ENCODE measurements at regions not wholly inside any gene's neighbourhood (a gene's known extent, or its start where the extent isn't known, plus 50 kb on each side); places are given as distances from the start of the nearest gene placed in this dataset.
"Not testable (repeated sequence)": the region's sequence is repeated elsewhere in the genome, so short reads cannot be mapped to it uniquely, and the experiment has no call there.

DNA sequence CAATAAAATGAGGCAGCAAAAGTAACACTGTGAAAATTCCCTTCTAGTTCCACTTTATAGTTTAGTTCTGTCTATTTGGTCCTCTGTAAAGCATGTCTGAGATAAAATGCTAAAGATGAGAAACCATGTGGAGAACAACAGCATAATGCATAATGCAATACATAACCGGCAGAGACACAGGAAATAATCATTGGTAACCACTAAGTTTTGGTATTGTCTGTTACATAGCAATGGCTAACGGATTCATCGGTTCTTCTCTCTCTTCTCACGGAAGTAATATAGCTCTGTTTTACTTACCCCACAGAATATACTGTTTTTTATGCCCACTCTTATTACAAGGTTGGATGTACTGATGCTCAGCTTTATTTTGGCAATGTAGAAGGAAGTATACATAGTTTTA is 158.9 kb downstream of the FAM174A start:
- DNase-seq (ENCODE audit: low spot score) = no peak

- DNase-seq (ENCODE audit: low spot score) = no peak
Observed at GRCh38 chr5:100697970-100698369, 162.8 kb downstream of the FAM174A start.

GRCh38 chr5:100706776-100707175 is 171.6 kb downstream of the FAM174A start:
- no peak for DNase-seq (ENCODE audit: low spot score)

DNA sequence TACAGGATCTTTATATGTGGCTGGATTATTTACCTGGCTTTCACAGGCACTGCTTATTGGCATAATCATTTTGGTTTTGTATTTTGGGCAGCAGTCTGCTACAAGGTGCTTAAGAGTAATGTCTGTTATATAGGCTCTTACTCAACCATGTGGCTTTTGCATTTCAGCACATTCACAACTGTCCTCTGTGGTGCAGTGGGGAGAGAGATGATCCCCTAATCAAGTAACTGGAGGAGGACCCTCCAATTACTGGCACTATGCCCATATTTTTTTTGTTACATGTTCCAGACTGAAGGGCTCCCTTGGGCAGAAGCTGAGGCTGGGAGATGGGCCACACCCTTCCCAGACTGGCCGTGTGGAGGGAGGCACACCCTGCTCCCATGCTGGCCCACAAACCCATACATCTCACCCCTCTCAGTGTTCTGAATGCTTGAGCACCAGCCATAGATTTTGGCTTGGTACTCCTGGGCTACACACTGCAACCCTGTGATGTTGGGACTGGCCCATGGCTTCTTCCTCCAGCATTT is 173.5 kb downstream of the FAM174A start:
- DNase-seq (ENCODE audit: low spot score) = no peak

DNA sequence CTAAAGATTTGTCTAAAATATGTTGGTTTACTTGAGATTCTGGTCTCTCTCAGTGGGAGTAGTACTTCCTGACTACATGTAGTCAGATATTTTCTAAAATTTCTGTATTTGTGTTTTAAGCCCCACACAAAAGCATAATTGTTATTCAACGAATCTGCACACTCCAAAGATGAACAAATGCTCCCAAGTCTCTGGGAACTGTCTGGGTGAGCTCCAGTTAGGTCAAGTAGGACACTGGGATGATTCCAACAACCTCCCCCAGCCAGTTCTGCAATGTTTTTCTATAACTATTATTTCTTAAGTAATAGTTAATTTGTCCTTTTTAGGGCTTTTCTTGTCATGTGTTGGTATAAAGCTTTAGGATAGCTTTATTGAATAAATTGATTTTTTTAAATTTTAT is 174.6 kb downstream of the FAM174A start:
- no peak for DNase-seq (ENCODE audit: low spot score)

GRCh38 chr5:100714780-100715179 is 179.6 kb downstream of the FAM174A start:
- DNase-seq (ENCODE audit: low spot score) = not testable (repeated sequence)

DNA sequence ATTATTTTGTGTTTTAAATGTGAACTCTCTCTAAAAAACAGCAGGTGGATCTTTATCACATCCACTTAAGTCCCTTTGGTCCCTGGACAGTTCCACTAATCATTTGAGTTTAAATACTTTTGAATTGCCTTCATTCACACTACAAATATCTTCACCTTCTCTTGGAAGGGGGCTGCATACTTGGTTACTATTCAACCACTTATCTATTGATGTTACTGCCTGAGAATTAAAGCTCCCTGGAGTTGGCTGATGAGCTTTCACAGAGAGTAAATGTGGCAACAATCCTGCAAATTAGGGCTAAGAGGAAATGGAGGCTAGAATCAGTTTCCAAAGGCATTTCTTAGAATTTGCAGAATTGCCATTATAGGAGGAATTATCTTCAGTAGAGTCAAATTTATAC is 180.4 kb downstream of the ST8SIA4 start:
- DNase-seq (ENCODE audit: low spot score) = no peak

DNA sequence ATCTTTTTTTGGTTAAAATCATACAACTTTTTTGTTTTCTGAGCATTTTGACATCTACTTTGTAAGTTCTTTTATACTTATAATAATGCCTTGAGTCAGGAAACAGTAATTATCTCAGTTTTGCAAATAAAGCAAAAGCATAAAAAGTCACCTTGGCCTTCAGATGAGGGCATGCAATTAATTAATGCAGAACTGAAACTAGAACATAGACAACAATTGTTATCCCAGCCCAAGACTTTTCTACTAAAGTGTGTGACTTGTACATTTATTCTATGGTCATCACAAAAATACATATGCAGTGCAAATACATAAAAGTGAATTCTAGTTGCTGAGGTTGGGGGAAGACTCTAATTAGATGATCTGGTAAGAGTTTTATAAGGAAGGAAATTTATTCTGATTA is 179.9 kb downstream of the ST8SIA4 start:
- no peak for DNase-seq (ENCODE audit: low spot score)

- no peak for DNase-seq (ENCODE audit: low spot score)
Observed at GRCh38 chr5:100726116-100726515, 177.0 kb downstream of the ST8SIA4 start.

DNA sequence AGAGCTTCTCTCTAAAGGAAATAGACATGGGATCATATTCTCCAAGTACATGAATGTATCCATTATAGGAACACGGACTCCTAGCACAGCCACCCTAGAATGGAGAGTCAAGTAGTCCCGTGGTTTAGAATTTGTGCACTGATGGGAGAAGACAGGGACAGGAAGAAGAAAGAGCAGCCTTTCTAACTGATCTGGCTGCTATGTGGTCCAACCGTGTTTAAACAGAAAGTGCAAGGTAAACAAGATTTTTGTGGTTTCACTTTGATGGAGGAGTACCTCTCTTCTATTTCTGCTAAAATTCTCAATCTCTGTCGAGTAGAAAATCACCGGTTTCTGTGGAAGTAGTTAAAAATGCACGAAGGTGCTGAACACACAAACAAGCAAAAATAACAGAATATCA is 171.3 kb downstream of the ST8SIA4 start:
- no peak for DNase-seq (ENCODE audit: low spot score)

- no peak for DNase-seq (ENCODE audit: low spot score)
Observed at GRCh38 chr5:100746730-100747129, 156.4 kb downstream of the ST8SIA4 start.

- DNase-seq (ENCODE audit: low spot score) = no peak
Observed at GRCh38 chr5:100749771-100750284, 153.3 kb downstream of the ST8SIA4 start.

GRCh38 chr5:100755435-100755834 is 147.6 kb downstream of the ST8SIA4 start:
- DNase-seq (ENCODE audit: low spot score) = no peak

Data from D341Med (cell line).